Superior temporal gyrus (tissue), 1 donor: ENCODE measurements at regions not wholly inside any gene's neighbourhood (a gene's known extent, or its start where the extent isn't known, plus 50 kb on each side); places are given as distances from the start of the nearest gene placed in this dataset.
"Not testable (repeated sequence)": the region's sequence is repeated elsewhere in the genome, so short reads cannot be mapped to it uniquely, and the experiment has no call there.

Source experiments
- DNase-seq: peaks from one replicate; pipeline ENCODE4 v3.0.0-alpha.2; 2016; ENCODE audit errors: extremely low spot score

DNA sequence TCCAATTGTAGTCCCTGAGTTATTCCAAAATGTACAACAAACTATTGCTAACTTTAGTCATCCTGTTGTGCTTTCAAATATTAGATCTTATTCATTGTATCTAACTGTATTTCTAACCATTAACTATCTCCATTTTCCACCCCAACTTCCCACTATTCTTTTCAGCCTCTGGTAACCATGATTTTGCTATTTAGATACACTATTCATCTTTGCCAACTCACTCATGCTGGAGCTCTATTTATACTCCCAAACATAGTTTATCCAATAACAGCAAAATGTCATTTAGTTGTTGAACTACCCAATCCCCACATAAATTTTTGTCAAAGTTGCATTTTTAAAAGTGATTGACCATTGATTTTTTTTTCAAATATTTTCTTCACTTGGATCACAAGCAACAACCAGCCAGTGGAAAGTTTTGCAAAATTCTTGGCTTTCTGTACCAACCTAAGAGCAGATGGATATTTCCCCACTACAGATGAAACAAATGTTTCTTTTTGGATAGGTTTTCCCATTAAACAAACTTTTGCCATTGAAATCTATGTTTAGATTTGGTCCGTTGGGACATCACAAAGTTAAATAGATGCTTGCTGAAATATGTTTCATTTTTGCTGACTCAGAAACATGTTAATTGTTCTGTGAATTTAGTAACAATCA lies 866.0 kb downstream of the LTN1 start:
- DNase-seq: no peak

DNA sequence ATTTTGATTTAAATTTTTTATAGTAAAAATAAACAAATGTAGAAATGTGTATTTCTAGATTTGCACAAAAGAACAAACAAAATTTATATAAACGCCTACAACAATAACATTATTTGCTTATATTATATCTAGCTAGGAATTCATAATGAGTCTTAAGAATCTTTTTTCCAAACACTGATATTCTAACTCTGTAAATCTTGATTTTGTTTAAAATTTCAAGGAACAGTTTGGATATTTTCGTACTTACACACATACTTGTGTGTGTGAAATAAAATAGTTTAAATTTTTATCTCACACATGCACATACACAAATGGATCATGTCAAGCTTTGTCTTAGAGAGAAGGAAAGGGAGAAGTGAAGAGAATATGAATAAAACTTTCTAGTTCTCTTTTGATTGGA lies 868.1 kb downstream of the LTN1 start:
- no peak for DNase-seq

DNA sequence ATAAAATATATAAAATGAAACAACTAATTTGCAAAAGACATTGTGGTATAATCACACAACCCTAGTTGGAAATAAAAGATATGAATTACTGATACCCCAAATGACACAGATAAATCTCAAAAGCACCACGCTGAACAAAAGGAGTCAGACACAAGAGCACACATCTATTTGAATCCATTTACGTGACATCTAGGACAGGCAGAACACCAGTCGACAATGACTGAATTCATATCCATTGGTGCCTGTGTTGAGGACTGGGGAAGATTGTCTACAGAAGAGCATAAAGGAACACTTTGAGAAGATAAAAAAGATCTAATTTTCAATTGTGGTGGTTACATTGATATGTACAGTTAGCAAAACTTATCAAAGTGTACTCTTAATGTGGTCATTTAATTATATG lies 874.1 kb downstream of the LTN1 start:
- no peak for DNase-seq

DNA sequence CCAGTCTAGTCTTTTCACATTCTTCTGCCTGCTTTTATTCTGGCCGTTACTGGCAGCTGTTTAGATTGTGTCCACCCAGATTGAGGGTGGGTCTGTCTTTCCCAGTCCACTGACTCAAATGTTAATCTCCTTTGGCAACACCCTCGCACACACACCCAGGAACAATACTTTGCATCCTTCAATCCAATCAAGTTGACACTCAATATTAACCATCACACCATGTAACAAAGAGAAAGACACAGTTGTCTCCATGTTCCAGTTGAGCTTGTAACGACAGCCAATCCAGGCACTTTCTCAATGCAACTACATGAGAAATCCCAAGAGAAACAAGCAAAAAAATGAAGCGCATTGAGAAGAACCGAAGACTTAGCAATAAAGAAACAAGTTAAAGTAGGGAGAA lies 877.7 kb downstream of the LTN1 start:
- not testable (repeated sequence) for DNase-seq

DNA sequence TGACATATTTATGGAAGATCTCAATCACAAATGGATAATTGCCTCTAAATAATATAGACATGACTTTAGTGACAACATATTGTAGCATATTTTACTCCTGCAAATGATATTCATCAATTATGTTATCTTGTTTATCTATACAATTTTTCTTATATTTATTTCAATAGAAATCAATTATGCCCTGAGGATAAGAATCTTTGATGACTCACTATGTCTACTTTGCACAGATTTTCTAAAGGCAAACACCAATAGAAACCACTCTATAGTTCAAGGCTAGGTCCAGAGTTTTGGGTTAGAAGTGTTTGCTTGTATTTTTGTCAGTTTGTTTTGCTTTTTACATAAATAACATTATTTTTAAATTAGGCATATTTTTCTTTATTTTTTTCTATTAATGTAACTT lies 879.0 kb downstream of the LTN1 start:
- DNase-seq: no peak

DNA sequence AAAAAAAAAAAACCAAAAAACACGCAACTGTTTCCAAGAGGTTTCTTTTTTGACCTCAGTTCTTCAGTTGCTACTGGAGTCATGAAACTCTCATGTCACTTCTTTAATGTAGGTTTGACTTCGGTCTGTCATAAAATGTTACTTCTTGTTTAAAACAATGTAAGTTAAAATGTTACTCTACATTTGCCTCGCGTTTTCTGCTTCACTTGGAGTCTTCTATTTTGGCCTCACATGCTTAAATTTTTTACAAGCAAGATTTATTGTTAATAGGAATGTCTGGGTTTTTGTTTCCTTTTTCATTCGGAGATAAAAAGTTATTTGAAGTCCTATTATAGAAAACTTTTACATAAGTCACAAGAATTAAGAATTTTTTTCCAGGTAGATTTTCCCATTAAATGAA lies 880.2 kb downstream of the LTN1 start:
- no peak for DNase-seq

DNA sequence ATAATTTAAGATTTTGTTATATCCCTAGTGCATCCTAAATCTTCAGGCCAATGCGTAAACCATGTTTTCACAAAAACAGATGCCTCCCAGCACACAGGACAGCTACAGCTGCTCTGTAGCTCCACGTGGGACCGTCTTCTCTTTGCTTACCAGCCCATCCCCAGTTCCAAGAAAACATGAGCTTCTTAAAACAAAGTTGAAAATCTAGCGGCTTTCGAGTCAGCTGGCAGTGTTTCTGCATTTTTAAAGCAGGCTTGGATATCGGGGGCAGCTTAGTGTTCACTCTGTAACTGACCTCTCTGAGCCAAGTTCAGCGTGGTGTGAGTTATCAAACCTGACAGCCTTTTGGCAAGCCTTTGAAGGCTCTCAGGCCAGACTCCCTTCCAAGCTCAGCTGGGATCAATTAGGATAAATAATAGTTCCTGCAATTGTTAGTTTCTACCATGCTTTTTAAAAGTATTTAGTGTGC lies 881.5 kb downstream of the LTN1 start:
- DNase-seq: no peak

DNA sequence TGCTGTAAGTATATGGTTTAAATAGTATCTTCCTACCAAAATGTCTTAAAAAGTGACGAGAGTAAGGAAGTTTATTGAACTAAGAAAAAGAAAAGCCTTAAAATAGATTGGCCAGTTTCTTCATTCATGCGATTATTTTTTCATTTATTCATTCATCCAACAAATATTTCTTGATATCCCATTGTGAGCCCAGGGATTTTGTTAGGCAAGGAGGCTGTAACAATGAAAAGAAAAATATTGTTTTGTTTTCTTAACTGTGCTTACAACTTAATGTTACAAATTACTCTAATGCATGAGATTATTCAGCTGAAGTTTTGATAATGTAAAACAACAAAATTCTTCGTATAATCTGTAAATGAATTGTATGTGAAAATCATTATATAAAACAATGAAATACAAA lies 882.0 kb downstream of the LTN1 start:
- DNase-seq: no peak

DNA sequence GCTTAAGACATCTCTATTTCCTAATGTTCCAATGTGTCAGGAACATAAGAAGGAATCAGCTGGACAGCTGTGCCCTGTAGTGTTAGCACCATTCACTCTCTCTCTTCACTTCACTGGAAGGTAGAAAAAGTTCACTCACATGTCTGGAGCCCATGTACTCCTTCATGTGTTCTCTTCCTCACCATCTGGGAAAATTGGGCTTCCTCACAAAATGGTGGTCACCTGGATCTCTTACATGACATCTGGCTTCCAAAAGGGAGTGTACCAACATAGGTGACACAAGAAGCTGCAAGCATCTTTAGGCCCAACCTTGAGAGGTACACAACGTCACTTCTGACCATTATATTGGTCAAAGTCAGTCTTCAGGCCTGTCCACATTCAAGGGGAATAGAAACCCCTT lies 882.6 kb downstream of the LTN1 start:
- DNase-seq: no peak

DNA sequence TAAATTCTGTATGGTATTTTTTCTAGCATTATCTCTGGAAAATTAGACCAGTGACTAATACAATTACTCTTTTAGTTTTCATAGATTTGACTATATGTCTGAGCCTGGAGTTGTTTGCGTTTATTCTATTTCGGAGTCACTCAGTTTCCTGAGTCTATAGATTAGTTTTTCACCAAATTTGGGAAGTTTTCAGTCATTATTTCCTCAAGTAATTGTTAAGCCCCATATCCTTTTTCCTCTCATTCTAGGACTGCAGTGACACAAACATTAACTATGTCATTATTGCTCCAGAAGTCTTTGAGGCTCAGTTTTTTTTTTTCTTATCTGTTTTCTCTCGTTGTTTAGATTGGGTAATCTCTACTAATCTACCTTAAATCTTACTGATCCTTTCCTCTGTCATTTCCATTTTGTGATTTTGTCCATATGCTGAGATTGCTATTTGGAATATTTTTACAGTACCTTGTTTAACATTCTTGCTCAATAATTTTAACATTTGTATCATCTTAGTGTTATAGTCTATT lies 886.2 kb downstream of the LTN1 start:
- no peak for DNase-seq

DNA sequence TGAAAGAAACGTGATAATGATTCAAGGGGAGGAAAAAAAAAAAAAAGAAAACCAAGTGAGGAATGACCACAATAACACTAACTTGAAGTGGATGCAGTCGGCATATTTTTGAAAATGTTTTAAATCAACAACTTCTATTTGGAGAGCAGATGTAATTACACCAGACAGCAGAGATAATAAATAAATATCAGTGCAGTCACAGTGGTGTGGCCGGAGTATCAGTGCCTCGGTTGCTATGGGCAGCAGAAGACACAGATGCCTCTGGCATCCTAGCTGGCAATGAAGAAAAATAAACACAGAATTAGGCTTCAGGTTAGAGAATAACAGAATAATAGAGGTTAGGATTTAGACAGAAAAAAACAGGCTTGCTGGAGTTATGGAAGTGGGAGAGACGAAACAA lies 888.3 kb downstream of the LTN1 start:
- no peak for DNase-seq

DNA sequence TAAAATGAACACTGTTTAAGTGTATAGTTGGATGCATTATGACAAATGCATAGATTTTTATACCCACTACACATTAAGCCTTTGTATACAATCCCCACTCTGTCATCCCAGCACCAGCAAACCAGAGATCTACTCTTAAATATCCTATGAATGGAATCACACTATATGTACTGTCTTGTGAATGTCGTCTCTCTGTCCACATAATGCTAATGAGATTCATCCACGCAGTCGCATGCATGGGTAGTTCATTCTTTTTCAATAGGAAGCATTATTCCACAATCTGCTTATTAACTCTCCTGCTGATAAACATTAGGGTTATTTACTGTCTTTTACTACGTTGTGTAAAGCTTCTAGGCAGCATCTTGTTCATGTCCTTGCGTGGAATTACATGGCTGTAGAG lies 892.3 kb downstream of the LTN1 start:
- no peak for DNase-seq

DNA sequence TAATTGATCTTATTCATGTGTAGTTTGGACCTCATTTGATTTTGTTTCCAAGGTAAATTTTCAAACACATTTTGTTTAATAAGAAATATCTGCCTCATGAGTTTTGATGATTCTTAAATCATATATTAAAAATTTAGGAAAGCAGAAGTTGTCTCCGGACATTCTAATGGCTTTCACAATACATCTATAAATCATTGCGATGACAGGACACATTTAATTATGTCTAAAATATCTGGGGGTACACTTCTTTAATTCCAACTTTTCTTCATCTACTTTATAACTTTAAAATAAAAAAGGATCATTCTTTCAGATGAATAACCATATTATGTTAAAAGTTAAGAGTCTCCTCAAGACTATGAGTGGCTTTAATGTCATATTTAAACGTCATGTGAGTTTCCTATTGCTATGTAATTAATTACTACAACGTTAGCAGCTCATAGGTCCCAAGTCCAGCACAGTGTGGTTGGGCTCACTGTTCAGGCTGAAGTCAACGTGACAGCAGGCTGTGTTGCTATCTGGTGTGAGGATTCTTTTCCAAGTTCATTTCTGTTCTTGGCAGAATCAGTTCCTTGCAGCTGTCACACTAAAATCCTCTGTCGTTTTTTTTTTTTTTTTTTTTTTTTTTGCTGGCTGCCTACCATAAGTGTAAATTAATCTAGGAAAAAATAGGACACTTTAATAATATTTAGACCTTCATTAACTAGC lies 893.5 kb downstream of the LTN1 start:
- peak; percentile 25 for DNase-seq

DNA sequence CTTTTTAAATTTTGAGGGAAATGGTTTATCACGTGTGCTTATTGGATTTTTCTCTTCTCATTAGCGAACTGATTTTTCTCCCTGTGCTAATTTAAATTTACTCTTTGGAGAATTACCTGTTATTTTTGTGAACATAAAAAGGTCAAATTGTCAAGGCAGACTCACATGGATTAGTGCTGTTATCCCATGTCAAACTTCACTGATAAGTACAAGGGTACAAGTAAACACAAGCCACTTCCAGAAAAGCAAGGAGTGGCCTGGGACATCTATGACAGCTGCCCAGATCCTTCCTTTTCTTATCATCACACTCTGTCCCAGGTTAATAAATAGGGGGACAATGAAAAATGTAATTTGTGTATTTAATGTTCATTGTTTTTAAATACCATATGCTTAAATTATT lies 901.2 kb downstream of the LTN1 start:
- no peak for DNase-seq

DNA sequence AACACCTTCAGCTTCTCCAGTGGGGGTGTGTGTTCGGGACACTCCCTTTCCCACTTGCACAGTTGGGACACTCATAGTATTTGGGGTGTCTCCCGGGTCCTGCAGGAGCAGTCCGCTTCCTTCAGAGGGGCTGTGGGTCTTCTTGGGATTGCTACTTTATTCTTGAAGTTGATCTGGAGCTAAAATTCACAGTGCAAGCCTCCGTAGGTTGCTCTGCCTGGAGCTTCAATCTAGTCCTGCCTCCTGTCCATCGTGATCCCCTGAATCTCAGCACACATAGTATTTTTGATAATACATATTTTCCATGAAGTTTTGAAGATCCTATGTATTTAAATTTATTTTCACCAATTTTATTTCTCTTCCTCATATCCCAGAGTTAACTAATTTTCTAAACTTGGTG lies 902.1 kb downstream of the LTN1 start:
- no peak for DNase-seq

DNA sequence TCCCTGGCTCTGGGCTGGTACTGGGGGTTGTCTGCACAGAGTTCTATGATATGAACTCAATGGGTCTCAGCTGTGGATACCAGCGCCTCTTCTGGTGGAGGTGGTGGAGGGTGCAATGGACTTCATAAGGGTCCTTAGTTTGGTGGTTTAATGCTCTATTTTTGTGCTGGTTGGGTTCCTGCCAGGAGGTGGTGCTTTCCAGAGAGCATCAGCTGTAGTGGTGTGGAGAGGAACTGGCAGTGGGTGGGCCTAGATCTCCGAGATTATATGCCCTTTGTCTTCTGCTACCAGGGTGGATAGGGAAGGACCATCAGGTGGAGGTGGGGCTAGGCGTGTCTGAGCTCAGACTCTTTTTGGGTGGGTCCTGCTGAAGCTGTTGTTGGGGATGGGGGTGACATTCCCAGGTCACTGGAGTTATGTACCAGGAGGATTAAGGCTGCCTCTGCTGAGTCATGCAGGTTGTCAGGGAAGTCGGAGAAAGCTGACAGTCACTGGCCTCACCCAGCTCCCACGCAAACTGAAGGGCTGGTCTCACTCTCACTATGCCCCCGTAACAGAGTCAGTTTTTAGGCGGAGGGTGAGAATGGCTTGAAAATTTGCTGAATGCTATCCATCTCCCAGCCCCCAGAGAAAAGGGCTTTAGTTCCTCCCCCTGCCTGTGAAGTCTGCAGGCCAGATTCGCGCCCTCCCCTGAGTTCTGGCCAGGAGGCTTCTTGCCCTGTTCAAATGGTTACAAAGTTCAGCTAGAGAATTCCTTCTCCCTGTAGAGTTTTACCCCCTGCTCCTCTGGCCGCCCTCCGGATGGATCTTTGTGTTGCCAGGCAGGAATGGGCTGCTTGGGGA lies 902.9 kb downstream of the LTN1 start:
- no peak for DNase-seq

DNA sequence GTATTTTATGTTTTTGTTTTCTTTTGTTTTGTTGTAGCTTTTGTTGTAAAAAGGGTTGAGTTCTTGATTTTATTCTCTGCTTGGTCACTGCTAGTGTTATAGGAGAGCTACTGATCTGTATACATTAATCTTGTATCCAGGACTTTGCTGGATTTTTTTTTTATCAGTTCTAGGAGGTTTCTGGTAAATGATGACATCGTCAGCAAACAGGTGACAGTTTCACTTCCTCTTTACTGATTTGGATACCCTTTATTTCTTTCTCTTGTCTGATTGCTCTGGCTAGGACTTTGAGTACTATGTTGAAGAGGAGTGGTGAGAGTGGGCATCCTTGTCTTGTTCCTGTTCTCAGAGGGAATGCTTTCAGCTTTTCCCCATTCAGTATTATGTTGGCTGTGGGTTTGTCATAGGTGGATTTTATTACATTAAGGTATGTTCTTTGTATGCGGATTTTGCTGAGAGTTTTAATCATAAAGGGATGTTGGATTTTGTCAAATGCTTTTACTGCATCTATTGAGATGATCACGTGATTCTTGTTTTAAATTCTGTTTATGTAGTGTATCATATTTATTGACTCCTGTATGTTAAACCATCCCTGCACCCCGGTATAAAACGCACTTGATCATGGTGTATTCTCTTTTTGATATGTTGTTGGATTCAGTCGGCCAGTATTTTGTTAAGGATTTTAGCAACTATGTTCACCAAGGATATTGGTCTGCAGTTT lies 905.7 kb downstream of the LTN1 start:
- no peak for DNase-seq

DNA sequence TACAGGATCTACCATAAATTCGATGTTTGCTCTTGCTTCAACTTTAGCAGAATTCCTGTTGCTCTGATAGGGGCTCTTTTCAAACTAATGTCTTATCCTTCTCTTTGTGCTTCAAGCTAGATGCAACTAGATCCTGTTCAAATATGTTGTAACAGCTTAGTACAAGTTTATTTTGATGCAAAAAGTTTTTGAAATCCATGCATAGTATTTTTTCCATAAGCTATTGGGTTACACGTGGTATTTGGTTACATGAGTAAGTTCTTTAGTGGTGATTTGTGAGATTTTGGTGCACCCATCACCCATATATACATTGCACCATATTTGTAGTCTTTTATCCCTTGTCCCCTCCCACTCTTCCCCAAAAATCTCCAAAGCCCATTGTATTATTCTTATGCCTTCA lies 907.7 kb downstream of the LTN1 start:
- DNase-seq: no peak

DNA sequence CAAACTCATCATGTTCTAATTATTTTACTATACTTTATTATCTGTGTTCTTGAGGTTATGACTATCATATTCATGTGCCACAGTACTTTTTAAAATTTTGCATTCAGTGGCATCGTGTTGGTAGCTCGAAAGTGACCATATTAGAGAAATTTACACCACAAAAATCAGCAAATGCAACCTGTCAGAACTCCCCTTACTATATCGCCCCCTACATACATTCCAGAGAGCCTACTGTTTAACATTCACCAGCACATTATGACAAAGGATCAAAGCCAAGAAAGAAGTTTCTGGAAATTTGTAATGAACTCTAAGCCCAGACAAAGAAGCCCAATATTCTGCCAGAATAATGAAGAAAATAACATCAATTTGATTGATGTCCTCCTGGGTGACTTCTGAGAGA lies 909.3 kb downstream of the LTN1 start:
- DNase-seq: no peak

DNA sequence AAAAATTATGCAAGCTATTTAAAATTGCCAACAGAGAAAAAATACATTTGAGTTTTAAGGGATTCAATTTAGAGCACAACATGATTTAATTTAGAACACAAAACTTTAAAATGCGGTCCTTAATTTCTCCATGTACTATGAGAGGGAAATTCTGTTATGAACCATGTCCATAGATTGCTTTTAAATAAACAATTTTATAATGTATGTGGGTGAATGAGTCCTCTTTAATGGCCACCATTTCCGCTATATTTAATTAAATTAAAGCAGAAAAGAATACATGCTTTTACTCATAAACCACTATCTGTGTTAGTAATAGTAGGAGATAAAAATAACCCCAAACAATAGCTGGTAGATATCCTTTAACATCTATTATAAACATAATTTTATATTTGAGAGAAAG lies 914.6 kb downstream of the LTN1 start:
- no peak for DNase-seq

DNA sequence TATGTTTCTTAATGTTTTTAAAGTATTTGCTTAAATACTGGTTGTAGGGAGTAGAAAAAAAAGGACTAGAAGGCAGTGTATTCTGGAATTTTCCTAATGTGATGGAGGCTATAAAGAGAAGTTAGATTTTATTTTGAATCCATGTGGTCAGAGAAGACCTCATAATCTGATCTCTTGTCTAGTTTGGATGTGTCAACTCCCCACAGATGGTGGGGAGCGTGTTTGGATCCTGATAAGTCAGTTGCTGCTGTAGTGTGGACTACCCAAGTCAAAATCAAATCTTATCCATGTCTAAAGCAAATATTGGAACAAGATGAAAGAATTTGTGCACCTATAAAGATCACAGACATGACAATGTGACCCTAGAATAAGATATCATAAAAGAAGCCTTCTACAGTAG lies 918.0 kb downstream of the LTN1 start:
- no peak for DNase-seq

DNA sequence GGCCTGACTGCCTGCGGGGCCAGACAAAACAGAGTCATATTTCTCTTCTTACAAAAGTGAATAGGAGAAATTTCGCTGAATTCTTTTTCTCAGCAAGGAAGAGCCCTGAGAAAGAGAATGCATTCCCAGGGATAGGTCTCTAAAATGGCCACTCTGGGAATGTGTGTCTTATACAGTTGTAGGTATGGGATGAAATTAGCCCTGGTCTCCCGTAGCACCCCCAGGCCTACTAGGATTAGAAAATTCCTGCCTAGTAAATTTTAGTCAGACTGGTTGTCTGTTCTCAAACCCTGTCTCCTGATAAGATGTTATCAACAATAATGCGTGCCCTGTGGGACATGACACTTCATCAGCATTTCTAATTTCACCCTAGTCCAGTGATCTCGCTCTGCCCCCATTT lies 920.1 kb downstream of the LTN1 start:
- no peak for DNase-seq
